A549 (cell line): ENCODE measurements at regions not wholly inside any gene's neighbourhood (a gene's known extent, or its start where the extent isn't known, plus 50 kb on each side); places are given as distances from the start of the nearest gene placed in this dataset.

ENCODE experiments used
- ATAC-seq, 2 experiments: fragments of 200-7000 bp in 1 of 2; fragments of >200 bp in 1 of 2; cut with Nextera tagmentation in 1 of 2; cut with Tn5 transposase in 1 of 2; 3 replicates each; pipeline versions ENCODE4 v1.8.0 to v1.9.1; 2018 to 2020; ENCODE audit warnings: mild to moderate bottlenecking in 1 of 2, moderate library complexity in 1 of 2
- CTCF ChIA-PET: fragments of 300-600 bp; sonication (Branson Sonifier 250); formaldehyde crosslinking; extraction: SDS; loops from one replicate; lab custom pipeline; 2021; ENCODE audit warnings: antibody characterized with exemption, inconsistent platforms; lab: Yijun Ruan, JAX
- POLR2A ChIA-PET: fragments of 350-600 bp; formaldehyde crosslinking; extraction: SDS; loops from one replicate; lab custom pipeline; 2021; ENCODE audit warnings: antibody characterized with exemption, inconsistent platforms; lab: Yijun Ruan, JAX
- DNase-seq, 2 experiments: peaks; one replicate each; pipeline versions ENCODE4 v3.0.0 to v3.0.0-alpha.2; 2011 to 2016; ENCODE audit warnings: low read depth in 1 of 2, low spot score in 1 of 2
- FAIRE-seq: peaks from 2 replicates; lab custom pipeline; 2011; peaks lifted over from hg19 to GRCh38; lab: Jason Lieb, UNC
- H3K27ac ChIP-seq, 2 experiments: fragments of >200 bp; sonication (Bioruptor Twin); formaldehyde crosslinking; 3 replicates each; pipeline ENCODE4 v1.5.1; 2016 to 2017
- H3K4me1 ChIP-seq: fragments of >200 bp; sonication (Bioruptor Twin); formaldehyde crosslinking; 3 replicates; pipeline ENCODE4 v1.6.1; 2016
- H3K4me2 ChIP-seq: fragments of >200 bp; sonication (Bioruptor Twin); formaldehyde crosslinking; 3 replicates; pipeline ENCODE4 v1.6.1; 2016
- H3K4me3 ChIP-seq: fragments of >200 bp; sonication (Bioruptor Twin); formaldehyde crosslinking; 3 replicates; pipeline ENCODE4 v1.5.1; 2016
- H3K9me3 ChIP-seq: fragments of >200 bp; sonication (Bioruptor Twin); formaldehyde crosslinking; 3 replicates; pipeline ENCODE4 v1.6.1; 2016
- CBX2 ChIP-seq: fragments of 200-600 bp; sonication (generic); IDR thresholded peaks from 2 replicates; pipeline ENCODE4 v1.6.1; 2016; ENCODE audit warnings: low read depth, mild to moderate bottlenecking, borderline replicate concordance
- CBX8 ChIP-seq: fragments of 200-600 bp; sonication (generic); IDR thresholded peaks from 2 replicates; pipeline ENCODE4 v1.6.1; 2016
- CHD2 ChIP-seq: fragments of 150-350 bp; IDR thresholded peaks from 2 replicates; pipeline ENCODE4 v1.6.1; 2014; ENCODE audit warnings: low read length; ENCODE audit not compliant: partially characterized antibody
- EHMT2 ChIP-seq: fragments of 200-600 bp; sonication (generic); IDR thresholded peaks from 2 replicates; pipeline ENCODE4 v1.6.1; 2016; ENCODE audit warnings: antibody characterized with exemption, low read depth, mild to moderate bottlenecking, moderate library complexity
- FOSB ChIP-seq: fragments of 250-450 bp; sonication (Bioruptor Pico); IDR thresholded peaks from 2 replicates; pipeline ENCODE4 v1.5.0; 2020; ENCODE audit warnings: mild to moderate bottlenecking, moderate library complexity
- FOSL2 ChIP-seq, 2 experiments: fragments of 450-650 bp in 1 of 2; fragments of >200 bp in 1 of 2; sonication (Bioruptor Twin) in 1 of 2; formaldehyde crosslinking; IDR thresholded peaks; 2 replicates each; pipeline versions ENCODE4 v1.5.0 to v1.6.1; 2016 to 2020; ENCODE audit warnings: mild to moderate bottlenecking in 1 of 2, moderate library complexity in 1 of 2
- FOXS1 ChIP-seq: fragments of 250-450 bp; sonication (Bioruptor Pico); IDR thresholded peaks from 2 replicates; pipeline ENCODE4 v1.5.0; 2020; ENCODE audit warnings: mild to moderate bottlenecking, moderate library complexity
- HDAC2 ChIP-seq: fragments of 200-600 bp; sonication (generic); IDR thresholded peaks from 2 replicates; pipeline ENCODE4 v1.6.1; 2016
- HOXB5 ChIP-seq: fragments of 250-450 bp; sonication (Bioruptor Pico); IDR thresholded peaks from 2 replicates; pipeline ENCODE4 v1.5.0; 2020; ENCODE audit warnings: mild to moderate bottlenecking, moderate library complexity
- JUNB ChIP-seq: fragments of >200 bp; sonication (Bioruptor Twin); formaldehyde crosslinking; IDR thresholded peaks from 2 replicates; pipeline ENCODE4 v1.6.1; 2016
- NFE2L2 ChIP-seq: fragments of 150-350 bp; conservative IDR thresholded peaks from 2 replicates; pipeline ENCODE4 v1.6.1; 2014; ENCODE audit warnings: low read length
- NPAS2 ChIP-seq: fragments of 250-450 bp; sonication (Bioruptor Pico); IDR thresholded peaks from 2 replicates; pipeline ENCODE4 v1.8.0; 2022; ENCODE audit warnings: mild to moderate bottlenecking, moderate library complexity, borderline replicate concordance
- POLR2AphosphoS2 ChIP-seq: conservative IDR thresholded peaks from 2 replicates; pipeline ENCODE4 v1.6.1; 2012; ENCODE audit warnings: low read length, improper control_type of control experiment, inconsistent platforms
- RARB ChIP-seq: fragments of 250-450 bp; sonication (Bioruptor Pico); IDR thresholded peaks from 2 replicates; pipeline ENCODE4 v1.8.0; 2021; ENCODE audit warnings: mild to moderate bottlenecking, moderate library complexity
- RCOR1 ChIP-seq: fragments of 150-350 bp; IDR thresholded peaks from 2 replicates; pipeline ENCODE4 v1.6.1; 2014; ENCODE audit warnings: antibody characterized with exemption, low read length, low read depth
- SMC3 ChIP-seq: fragments of >200 bp; sonication (Bioruptor Twin); formaldehyde crosslinking; IDR thresholded peaks from 3 replicates; pipeline ENCODE4 v1.6.1; 2018; ENCODE audit warnings: inconsistent platforms
- SREBF2 ChIP-seq: fragments of 450-650 bp; IDR thresholded peaks from 2 replicates; pipeline ENCODE4 v1.6.1; 2014; ENCODE audit warnings: mild to moderate bottlenecking, moderate library complexity
- TFCP2L1 ChIP-seq: fragments of 250-450 bp; sonication (Bioruptor Pico); IDR thresholded peaks from 2 replicates; pipeline ENCODE4 v1.5.0; 2021; ENCODE audit warnings: mild to moderate bottlenecking
- ZC3H11A ChIP-seq: fragments of 450-650 bp; IDR thresholded peaks from 2 replicates; pipeline ENCODE4 v1.6.1; 2014; ENCODE audit warnings: antibody characterized with exemption, mild to moderate bottlenecking
- ZNF302 ChIP-seq: fragments of 250-450 bp; sonication (Bioruptor Pico); IDR thresholded peaks from 2 replicates; pipeline ENCODE4 v1.9.0; 2021; ENCODE audit warnings: inconsistent platforms, mild to moderate bottlenecking, moderate library complexity
- WGBS: methylation state at CpG from one replicate; pipeline ENCODE4 v1.1.6; 2017; ENCODE audit errors: missing lambda C conversion rate; 5-methylcytosine and 5-hydroxymethylcytosine counted together
- TF ChIP-seq, protein P1 (sequence below): fragments of >200 bp; sonication (Bioruptor Twin); formaldehyde crosslinking; IDR thresholded peaks from 3 replicates; pipeline ENCODE4 v1.5.1; 2016
- TF ChIP-seq, protein P2 (sequence below): fragments of >200 bp; sonication (Bioruptor Twin); formaldehyde crosslinking; IDR thresholded peaks from 3 replicates; pipeline ENCODE4 v1.6.1; 2016
- TF ChIP-seq, protein P3 (sequence below): IDR thresholded peaks from 2 replicates; pipeline ENCODE4 v1.6.1; 2012

DNA sequence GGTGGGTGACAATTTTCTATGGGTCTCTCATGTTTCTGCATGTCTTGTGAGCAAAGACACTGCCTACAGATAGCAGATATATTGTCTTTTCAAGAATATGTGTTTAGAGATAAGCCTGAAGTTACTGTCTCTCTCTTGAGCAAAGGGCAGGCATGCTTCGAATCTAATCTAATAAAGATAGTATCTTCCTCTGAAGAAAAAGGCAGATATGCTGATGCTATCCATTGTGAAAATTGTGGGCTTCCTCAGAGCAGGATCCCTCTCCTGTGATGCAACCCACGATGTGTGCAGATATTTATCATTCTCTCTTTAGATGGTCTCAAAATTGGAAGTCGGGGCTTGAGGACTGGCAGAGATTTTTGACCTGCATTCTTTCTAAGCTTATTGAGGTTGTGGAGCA is 187.0 kb downstream of the DACT1 start:
- 22% methylated on average over 3 of the region's 3 CpGs for WGBS
- no peak overlapping the region for H3K4me2 ChIP-seq
- TF ChIP-seq CHD2 (no peak), FOXS1 (CRISPR knock-in tag) (no peak), TFCP2L1 (CRISPR knock-in tag) (no peak)
- TF ChIP-seq, protein P1, sequence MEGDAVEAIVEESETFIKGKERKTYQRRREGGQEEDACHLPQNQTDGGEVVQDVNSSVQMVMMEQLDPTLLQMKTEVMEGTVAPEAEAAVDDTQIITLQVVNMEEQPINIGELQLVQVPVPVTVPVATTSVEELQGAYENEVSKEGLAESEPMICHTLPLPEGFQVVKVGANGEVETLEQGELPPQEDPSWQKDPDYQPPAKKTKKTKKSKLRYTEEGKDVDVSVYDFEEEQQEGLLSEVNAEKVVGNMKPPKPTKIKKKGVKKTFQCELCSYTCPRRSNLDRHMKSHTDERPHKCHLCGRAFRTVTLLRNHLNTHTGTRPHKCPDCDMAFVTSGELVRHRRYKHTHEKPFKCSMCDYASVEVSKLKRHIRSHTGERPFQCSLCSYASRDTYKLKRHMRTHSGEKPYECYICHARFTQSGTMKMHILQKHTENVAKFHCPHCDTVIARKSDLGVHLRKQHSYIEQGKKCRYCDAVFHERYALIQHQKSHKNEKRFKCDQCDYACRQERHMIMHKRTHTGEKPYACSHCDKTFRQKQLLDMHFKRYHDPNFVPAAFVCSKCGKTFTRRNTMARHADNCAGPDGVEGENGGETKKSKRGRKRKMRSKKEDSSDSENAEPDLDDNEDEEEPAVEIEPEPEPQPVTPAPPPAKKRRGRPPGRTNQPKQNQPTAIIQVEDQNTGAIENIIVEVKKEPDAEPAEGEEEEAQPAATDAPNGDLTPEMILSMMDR: no peak
- ChIA-PET POLR2A (no interaction called here), CTCF (interaction anchor here (0.9 to 1.6 kb wide), 3 partner anchors 8 to 13 kb away, joined by 3 to 4 read pairs (median 3); no protein-coding TSS in a partner anchor)
- no peak overlapping the region for H3K4me3 ChIP-seq
- H3K9me3 ChIP-seq: peaks cover 7% of the 10 kb centered on the region; the same call in 2 of the 3 replicates
- DNase-seq: no peak
- FAIRE-seq: no peak
- H3K4me1 ChIP-seq: peaks cover 7% of the 10 kb centered on the region; the same call in 1 of the 3 replicates
- H3K27ac ChIP-seq: no peak overlapping the region
- ATAC-seq: no peak

DNA sequence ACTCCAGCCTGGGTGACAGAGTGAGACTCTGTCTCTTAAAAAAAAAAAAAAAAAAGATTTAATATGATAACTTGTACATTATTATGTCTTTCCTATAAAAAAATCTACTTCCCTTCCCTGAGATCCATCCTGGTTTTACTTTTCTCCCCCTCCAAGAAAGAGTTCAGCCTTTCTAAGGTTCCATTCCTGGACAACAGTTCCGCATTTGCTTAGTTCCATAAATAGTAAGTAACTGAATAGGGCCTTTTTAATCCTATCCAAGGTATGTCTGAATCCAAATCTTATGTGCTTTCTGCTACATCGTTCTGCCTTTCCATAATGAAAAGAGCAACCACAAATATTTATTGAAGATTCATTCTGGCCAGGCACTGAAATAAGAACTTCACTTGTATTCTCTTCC is 187.8 kb downstream of the DACT1 start:
- FAIRE-seq (no peak), ATAC-seq (no peak), DNase-seq (no peak)
- TF ChIP-seq ZC3H11A (no peak), HDAC2 (no peak), NFE2L2 (no peak), SREBF2 (no peak), POLR2AphosphoS2 (no peak), FOSL2 (IDR thresholded peaks at IDR 0.05) (no peak), FOSL2 (CRISPR knock-in tag; IDR thresholded peaks at IDR 0.05) (no peak), HOXB5 (CRISPR knock-in tag) (no peak), SMC3 (no peak), JUNB (no peak), ZNF302 (CRISPR knock-in tag) (no peak), EHMT2 (no peak), FOXS1 (CRISPR knock-in tag) (no peak), RCOR1 (no peak), FOSB (CRISPR knock-in tag) (no peak), RARB (CRISPR knock-in tag) (no peak), CBX8 (no peak), CBX2 (no peak), NPAS2 (CRISPR knock-in tag) (no peak)
- TF ChIP-seq, protein P2, sequence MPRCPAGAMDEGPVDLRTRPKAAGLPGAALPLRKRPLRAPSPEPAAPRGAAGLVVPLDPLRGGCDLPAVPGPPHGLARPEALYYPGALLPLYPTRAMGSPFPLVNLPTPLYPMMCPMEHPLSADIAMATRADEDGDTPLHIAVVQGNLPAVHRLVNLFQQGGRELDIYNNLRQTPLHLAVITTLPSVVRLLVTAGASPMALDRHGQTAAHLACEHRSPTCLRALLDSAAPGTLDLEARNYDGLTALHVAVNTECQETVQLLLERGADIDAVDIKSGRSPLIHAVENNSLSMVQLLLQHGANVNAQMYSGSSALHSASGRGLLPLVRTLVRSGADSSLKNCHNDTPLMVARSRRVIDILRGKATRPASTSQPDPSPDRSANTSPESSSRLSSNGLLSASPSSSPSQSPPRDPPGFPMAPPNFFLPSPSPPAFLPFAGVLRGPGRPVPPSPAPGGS: no peak
- TF ChIP-seq, protein P3, sequence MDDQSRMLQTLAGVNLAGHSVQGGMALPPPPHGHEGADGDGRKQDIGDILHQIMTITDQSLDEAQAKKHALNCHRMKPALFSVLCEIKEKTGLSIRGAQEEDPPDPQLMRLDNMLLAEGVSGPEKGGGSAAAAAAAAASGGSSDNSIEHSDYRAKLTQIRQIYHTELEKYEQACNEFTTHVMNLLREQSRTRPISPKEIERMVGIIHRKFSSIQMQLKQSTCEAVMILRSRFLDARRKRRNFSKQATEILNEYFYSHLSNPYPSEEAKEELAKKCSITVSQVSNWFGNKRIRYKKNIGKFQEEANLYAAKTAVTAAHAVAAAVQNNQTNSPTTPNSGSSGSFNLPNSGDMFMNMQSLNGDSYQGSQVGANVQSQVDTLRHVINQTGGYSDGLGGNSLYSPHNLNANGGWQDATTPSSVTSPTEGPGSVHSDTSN: no peak
- H3K4me3 ChIP-seq: no peak overlapping the region
- CTCF ChIA-PET: interaction anchor here (0.9 to 1.6 kb wide), 3 partner anchors 9 to 14 kb away, joined by 3 to 4 read pairs (median 3); no protein-coding TSS in a partner anchor
- POLR2A ChIA-PET: no interaction called here
- peaks cover 7% of the 10 kb centered on the region; the same call in 1 of the 3 replicates for H3K4me1 ChIP-seq
- 63% methylated on average over 2 of the region's 2 CpGs for WGBS
- H3K27ac ChIP-seq: no peak overlapping the region
- H3K4me2 ChIP-seq: no peak overlapping the region
- peaks cover 7% of the 10 kb centered on the region; the same call in 2 of the 3 replicates for H3K9me3 ChIP-seq
